HG03432 (cell line): ENCODE measurements at regions not wholly inside any gene's neighbourhood (a gene's known extent, or its start where the extent isn't known, plus 50 kb on each side); places are given as distances from the start of the nearest gene placed in this dataset.
"Not testable (repeated sequence)": the region's sequence is repeated elsewhere in the genome, so short reads cannot be mapped to it uniquely, and the experiment has no call there.

Source experiments
- ATAC-seq: cut with Tn5 transposase; IDR thresholded peaks from one replicate; pipeline ENCODE4 v1.9.1; 2021; ENCODE audit warnings: mild to moderate bottlenecking, moderate library complexity; ENCODE audit not compliant: unreplicated experiment

DNA sequence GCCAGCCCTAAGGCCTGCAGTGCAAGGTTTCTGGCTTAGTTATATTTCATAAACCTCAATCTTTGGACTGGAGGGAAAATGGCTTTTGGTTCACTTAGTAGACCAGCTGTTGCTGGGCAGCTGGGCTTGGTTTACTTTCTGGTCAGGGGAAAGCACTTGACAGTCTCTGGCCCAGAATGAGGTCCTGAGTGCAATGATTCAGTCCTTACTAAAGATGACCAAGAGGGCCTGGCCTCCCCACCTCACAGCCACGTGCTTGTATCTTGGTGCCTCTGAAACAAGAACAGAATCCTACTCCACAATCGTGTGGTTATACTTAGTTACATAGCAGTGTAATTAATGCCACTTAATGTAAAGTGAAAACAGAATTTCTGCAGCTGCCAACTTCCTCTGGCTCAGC lies 325.5 kb upstream of the MEIS1 start:
- ATAC-seq = no peak

GRCh38 chr2:66105066-66105753 lies 329.7 kb upstream of the MEIS1 start:
- no peak for ATAC-seq

DNA sequence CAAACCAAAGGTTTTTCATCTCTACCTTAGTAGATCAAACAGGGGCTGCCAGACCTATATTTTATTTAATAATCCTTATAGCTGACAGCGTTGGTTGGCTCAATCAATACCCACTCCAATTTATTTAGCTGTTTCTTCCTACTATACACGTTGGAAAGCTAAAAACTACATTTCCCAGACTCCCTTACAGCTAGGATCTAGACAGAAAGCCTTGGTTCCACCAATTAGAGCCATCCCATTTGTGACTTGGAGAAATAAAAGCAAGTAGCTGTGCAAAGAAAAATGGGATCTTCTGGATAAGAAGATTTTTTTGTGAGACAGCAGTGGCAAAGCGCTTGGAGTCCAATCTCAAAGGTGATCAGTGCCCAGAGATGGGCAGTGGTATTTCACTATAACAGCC lies 331.3 kb upstream of the MEIS1 start:
- ATAC-seq = no peak

- ATAC-seq = no peak
These were observed 333.7 kb upstream of the MEIS1 start for GRCh38 chr2:66101206-66101605.

DNA sequence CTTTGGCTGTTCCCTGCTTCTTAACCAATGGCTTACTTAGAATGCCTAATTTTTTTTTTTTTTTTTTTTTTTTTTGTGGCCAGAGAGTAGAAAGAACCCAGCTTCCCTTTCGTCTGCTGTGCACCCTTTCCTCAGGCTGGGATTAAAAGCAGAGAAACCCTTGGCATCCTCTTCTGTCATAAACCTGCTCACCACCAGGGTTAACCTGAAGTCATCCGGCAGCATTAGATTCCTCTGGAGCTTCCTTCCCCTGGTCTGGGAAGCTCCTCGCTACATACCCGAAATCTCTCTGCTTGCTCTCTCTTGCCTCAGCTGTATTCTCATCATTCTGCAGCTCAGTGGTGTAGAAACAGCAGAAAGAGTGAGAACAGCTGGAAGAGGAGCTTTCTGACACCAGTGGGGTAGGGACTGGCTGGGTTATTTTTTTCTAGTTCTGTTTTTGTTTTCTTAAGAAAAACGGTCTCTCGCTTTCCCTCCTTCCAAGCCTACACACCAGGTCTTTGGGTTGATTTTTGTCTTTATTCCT lies 339.0 kb upstream of the MEIS1 start:
- no peak for ATAC-seq

DNA sequence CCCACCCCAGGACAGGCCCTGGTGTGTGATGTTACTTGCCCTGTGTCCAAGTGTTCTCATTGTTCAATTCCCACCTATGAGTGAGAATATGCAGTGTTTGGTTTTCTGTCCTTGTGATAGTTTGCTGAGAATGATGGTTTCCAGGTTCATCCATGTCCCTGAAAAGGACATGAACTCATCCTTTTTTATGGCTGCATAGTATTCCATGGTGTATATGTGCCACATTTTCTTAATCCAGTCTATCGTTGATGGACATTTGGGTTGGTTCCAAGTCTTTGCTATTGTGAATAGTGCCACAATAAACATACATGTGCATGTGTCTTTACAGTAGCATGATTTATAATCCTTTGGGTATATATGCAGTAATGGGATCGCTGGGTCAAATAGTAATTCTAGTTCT lies 340.2 kb upstream of the MEIS1 start:
- not testable (repeated sequence) for ATAC-seq

- ATAC-seq = no peak
These were observed 341.6 kb upstream of the MEIS1 start for GRCh38 chr2:66093371-66093770.

DNA sequence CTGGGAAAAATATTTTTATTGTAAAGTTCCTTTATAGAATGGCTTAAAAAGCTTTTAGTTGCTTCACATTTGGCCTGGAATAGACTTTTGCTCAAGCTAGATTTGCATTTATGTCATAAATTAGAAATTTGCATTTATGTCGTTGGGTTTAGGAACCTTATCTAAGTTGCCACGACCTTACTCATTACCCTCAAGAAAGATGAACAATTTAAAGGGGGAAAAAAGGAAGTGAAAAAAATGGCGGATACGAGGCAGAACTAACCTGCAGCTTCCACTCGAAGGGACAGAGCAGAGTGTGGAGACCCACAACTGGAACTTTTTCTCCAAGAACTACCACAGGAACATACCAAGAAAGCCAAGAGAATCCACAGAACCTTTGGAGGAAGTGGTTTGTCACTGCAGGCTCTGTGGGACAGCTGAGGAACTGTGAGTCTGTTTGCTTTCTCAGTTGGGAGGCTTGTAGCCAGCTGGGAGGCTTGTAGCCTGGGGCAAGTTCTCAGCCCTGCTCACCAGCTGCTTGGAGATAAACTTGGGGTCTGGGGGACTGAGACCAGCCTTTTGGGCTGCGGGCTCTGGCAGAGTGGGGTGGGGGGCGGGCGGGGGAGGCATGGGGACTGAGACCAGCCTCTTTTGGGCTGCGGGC lies 349.9 kb upstream of the MEIS1 start:
- no peak for ATAC-seq

DNA sequence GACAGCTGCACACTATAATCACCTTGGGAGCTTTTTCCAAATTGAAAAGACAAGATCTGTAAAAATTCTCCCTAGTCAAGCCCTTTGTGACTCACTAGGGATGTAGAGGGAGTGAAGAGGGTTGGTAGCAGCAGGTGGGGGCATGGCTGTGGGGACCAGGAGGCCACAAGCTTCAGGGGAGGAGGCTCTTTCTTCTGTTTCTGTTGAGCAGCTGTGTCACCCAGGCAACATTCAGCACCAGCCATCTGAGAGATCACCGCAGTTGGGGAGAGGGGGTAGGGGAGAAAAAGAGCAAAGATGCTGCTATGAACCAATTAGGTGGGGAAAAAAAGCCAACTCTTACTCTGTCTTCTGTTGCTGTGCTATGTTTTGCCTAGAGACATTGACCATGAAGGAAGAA lies 352.3 kb upstream of the MEIS1 start:
- ATAC-seq = no peak

DNA sequence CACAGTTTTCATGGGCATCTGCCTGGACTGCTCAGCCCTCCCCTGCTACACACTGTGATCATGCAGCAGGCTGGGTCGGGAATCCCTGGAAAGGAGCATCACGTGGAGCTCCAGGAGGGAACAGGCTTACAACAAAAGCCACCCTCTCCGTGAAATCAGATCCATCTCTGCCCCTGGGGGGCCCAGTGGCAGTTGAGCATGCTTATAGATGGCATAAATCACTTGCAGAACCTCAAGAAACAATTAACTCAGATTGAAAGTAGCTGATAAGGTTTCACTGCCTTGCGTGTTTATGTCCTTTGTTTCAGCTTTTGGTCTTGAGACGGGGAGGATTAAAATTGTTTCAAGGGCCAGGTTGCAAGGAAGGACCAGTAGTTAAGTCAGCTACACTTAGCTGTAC lies 354.8 kb upstream of the MEIS1 start:
- no peak for ATAC-seq

GRCh38 chr2:66073172-66073571 lies 361.8 kb upstream of the MEIS1 start:
- ATAC-seq = no peak

DNA sequence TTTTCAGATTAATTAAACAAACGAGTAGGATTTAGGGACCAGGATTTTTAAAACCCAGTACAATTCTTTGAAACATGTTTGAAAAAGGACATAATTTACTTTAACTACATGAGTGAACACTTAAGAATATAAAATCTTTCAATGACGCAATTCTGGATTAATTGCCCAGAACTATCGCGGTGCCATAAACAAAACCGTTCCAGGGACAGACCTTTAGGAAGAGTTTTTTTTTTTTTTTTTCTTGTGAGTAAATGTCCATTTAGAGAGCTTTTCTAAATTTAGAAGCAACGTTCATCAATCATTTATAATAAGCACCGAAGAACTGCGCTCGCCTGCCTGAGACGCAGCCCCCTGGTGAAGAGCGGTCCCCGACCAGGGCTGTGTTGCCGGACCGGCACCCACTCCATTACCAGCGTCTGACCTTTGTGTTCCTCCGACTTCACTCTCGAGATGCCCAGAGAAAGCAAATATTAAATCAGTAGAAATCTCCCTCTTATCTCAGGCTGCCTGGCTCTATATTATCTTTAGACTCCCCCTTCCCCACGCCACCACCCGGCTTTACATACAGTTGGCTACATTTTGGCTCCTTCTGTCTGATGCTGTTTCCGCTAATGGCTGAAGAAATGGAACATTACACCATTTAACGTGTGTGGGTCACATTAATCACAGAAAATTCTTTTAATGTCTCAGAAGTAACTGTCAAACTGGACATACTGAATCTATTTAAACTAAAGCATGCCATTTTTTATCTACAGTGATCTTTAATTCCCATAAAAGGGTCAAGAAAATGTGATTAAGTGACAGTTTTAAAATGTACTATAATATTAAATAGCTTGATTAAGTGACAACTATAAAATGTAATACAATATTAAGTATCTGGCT lies 364.0 kb upstream of the MEIS1 start:
- no peak for ATAC-seq

- ATAC-seq = no peak
These were observed 364.8 kb upstream of the MEIS1 start for GRCh38 chr2:66069937-66070720.

DNA sequence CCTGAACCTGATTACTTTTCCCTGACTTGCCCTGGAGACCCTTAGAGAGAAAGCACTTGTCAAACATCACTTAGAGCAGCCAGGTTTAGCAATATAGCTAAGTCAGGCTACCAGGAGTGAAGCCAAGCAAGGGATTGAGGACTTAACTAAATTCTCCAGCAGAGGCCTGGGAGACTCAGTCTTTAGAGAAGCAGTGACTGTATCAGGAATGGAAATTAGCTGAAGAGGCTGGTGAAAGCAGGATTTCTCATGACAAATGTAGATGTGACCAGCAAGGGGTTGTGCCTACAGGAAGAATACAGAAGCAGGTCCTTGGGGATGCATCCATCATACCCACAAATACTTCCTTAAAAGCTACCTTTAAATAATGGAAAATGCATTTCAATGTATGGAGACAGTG lies 368.9 kb upstream of the MEIS1 start:
- no peak for ATAC-seq

DNA sequence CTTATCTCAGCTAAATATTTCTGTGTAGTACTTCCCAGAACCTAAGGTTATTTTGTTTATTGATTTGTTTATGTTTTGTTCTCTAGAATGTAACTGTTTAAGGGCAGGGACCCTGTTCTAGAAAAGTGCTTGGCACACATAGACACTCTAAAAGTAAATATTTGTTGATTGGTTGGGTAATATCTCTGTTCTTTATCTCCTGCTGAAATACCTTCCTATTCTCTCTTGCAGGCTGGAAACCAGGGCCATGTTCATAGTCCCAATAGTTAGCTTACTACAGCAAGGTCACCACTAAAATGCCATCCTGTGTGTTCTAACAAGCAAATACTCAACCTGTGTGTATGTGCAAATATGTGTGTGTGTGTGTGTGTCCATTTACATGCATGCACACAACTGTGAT lies 375.6 kb upstream of the MEIS1 start:
- no peak for ATAC-seq

GRCh38 chr2:66058675-66059074 lies 376.2 kb upstream of the MEIS1 start:
- ATAC-seq = no peak

DNA sequence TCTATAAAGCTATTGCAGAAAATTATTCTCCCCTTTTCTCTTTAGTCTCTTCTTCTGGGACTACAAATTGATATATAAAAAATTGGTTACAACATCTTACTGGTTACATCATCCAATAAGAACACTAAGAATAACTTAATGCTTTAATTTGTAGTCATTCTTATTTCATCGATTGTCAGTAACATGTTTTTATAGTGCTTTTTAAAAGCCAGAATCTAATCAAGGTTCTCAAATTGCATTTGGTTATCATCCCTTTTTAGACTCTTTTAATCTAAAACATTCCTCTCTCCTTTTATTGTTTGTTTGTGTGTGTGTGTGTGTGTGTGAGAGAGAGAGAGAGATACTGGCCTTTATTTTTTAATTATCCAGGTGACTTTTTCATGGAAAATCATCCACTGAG lies 377.1 kb upstream of the MEIS1 start:
- no peak for ATAC-seq

DNA sequence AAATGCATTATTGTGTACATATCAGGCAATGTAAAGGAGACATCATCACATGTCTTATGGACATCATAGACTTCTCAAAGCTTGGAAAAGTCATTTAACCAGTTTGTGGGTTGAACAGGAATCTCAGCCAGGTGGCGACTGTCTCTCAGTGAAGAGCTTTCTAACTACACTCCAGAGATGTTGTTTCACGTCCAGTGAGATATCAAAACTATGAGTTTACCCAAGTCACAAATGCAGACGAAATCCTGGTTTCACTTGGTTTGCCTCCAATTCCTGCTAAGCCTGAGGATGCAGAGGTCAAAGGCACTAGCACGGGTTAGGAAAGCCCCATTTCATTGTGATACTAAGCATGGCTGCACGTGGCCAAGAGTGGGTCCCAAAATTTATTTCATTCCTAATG lies 384.5 kb upstream of the MEIS1 start:
- no peak for ATAC-seq

GRCh38 chr2:66048667-66049066 lies 386.3 kb upstream of the MEIS1 start:
- no peak for ATAC-seq

GRCh38 chr2:66041902-66042657 lies 392.8 kb upstream of the MEIS1 start:
- no peak for ATAC-seq
